ENCODE measurements at regions not wholly inside any gene's neighbourhood (a gene's known extent, or its start where the extent isn't known, plus 50 kb on each side); places are given as distances from the start of the nearest gene placed in this dataset.

DNA sequence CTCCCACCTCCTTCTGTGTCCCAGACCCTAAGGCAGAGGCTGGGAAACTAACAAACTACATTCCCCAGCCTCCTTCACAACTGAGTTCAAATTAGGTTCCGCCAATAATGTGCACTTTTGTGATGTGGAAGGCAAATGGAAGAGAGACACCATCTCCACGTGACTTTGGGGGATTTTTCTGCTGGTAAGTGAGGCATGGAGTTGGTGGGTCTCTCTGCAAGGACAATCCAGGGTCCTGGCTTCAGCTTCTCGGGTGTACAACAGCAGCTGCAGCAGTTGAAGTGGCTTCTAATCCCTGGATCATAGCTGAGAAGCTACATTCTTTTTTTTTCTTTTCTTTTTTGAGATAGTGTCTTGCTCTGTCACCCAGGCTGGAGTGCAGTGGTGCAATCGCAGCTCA, 58.9 kb upstream of the GATA2 start:
- TF ChIP-seq CTCF (conservative IDR thresholded peaks at IDR 0.05; ENCODE audit: low read depth in 2 of 2) (no peak), EZH2phosphoT487 (IDR thresholded peaks at IDR 0.05; ENCODE audit: unreplicated experiment) (no peak), EZH2 (IDR thresholded peaks at IDR 0.05; ENCODE audit: low read depth, unreplicated experiment) (no peak), POLR2AphosphoS5 (IDR thresholded peaks at IDR 0.05; ENCODE audit: low read depth) (no peak), CREB1 (CRISPR knock-in tag; IDR thresholded peaks at IDR 0.05; ENCODE audit: low read depth) (no peak), STAT1 (IDR thresholded peaks at IDR 0.05; ENCODE audit: unreplicated experiment) (no peak), JUNB (IDR thresholded peaks at IDR 0.05; ENCODE audit: unreplicated experiment) (no peak), REST (IDR thresholded peaks at IDR 0.05; ENCODE audit: unreplicated experiment) (no peak), ETS1 (IDR thresholded peaks at IDR 0.05) (no peak), ZNF331 (CRISPR knock-in tag; IDR thresholded peaks at IDR 0.05; ENCODE audit: low read depth) (no peak), NANOG (IDR thresholded peaks at IDR 0.05; ENCODE audit: borderline replicate concordance) (no peak), ZNF114 (CRISPR knock-in tag; IDR thresholded peaks at IDR 0.05) (no peak)

All from GM23338 (cell line).